HCT116 (cell line): ENCODE measurements at regions not wholly inside any gene's neighbourhood (a gene's known extent, or its start where the extent isn't known, plus 50 kb on each side); places are given as distances from the start of the nearest gene placed in this dataset.

Experiments used
- ATAC-seq: fragments of 200-7000 bp; cut with Tn5 transposase; 2 replicates; pipeline ENCODE4 v1.9.1; 2020; ENCODE audit warnings: mild to moderate bottlenecking, moderate library complexity
- BruUV-seq: library from RNA; stranded (reverse); fragments of 400-500 nt; replicated peaks from 2 replicates; lab custom pipeline; 2021; lab: Mats Ljungman, UMichigan
- CTCF ChIA-PET: fragments of 300-600 bp; sonication (Branson Sonifier 250); formaldehyde crosslinking; loops from one replicate; lab custom pipeline; 2021; ENCODE audit warnings: antibody characterized with exemption; lab: Charles Lee
- POLR2A ChIA-PET: fragments of 300-600, 350-600 bp; sonication (Branson Sonifier 250); formaldehyde crosslinking; loops from one replicate; lab custom pipeline; 2021; ENCODE audit warnings: antibody characterized with exemption; lab: Charles Lee
- RAD21 ChIA-PET, 2 experiments: fragments of 300-600 bp; sonication (Branson Sonifier 250); formaldehyde crosslinking; loops; one replicate each; lab custom pipeline; 2023; ENCODE audit warnings: low total read pairs in 2 of 2; ENCODE audit not compliant: uncharacterized antibody in 2 of 2, unreplicated experiment in 2 of 2, low non-redundant PET in 1 of 2; lab: Charles Lee
- DNase-seq: peaks from one replicate; pipeline ENCODE4 v3.0.0-alpha.2; 2010; ENCODE audit warnings: low read depth, low spot score
- H2AFZ ChIP-seq: fragments of 200-600 bp; shearing (Covaris generic), sonication (generic); 2 replicates; pipeline ENCODE4 v1.6.1; 2017; ENCODE audit warnings: low read depth, mixed run types, mixed read lengths, antibody characterized with exemption, low read length; ENCODE audit not compliant: poor library complexity, severe bottlenecking
- H3K27ac ChIP-seq: 2 replicates; pipeline ENCODE4 v1.5.1; 2012; ENCODE audit warnings: low read depth, low read length
- H3K27me3 ChIP-seq: fragments of 200-600 bp; sonication (generic); 2 replicates; pipeline ENCODE4 v1.6.1; 2016; ENCODE audit warnings: mixed run types, low read length, mixed read lengths; ENCODE audit not compliant: insufficient read depth
- H3K36me3 ChIP-seq, 2 experiments: fragments of 200-500 bp in 1 of 2; fragments of 200-600 bp in 1 of 2; sonication (Bioruptor generic) in 1 of 2; sonication (generic) in 1 of 2; 2 replicates each; pipeline versions ENCODE4 v1.5.1 to v1.6.1; 2014 to 2016; ENCODE audit warnings: low read length in 2 of 2, inconsistent platforms in 1 of 2, mixed read lengths in 1 of 2, mixed run types in 1 of 2; ENCODE audit not compliant: insufficient read depth in 2 of 2, control insufficient read depth in 1 of 2
- H3K4me1 ChIP-seq, 2 experiments: fragments of 200-600 bp in 1 of 2; sonication (generic) in 1 of 2; 2 replicates each; pipeline versions ENCODE4 v1.5.1 to v1.6.1; 2012 to 2017; ENCODE audit warnings: low read length in 2 of 2, inconsistent platforms in 1 of 2, mild to moderate bottlenecking in 1 of 2, mixed read lengths in 1 of 2, mixed run types in 1 of 2, moderate library complexity in 1 of 2; ENCODE audit not compliant: insufficient read depth in 2 of 2, control insufficient read depth in 1 of 2
- H3K4me2 ChIP-seq: fragments of 200-600 bp; sonication (generic); 2 replicates; pipeline ENCODE4 v1.6.1; 2017; ENCODE audit warnings: mixed run types, low read length, mixed read lengths
- H3K4me3 ChIP-seq, 2 experiments: fragments of 200-600 bp in 1 of 2; sonication (generic) in 1 of 2; replicated peaks in 1 of 2; 2 replicates each; pipeline ENCODE4 v1.5.1; 2011 to 2016; ENCODE audit warnings: low read length in 2 of 2, control low read depth in 1 of 2, low read depth in 1 of 2, mild to moderate bottlenecking in 1 of 2, mixed read lengths in 1 of 2, mixed run types in 1 of 2
- H3K79me2 ChIP-seq: fragments of 200-600 bp; sonication (generic); 2 replicates; pipeline ENCODE4 v1.6.1; 2017; ENCODE audit warnings: mild to moderate bottlenecking, mixed run types, low read length, moderate library complexity, mixed read lengths; ENCODE audit not compliant: insufficient read depth
- H3K9ac ChIP-seq: fragments of 200-600 bp; sonication (generic); 2 replicates; pipeline ENCODE4 v1.6.1; 2016; ENCODE audit warnings: low read length, mixed read lengths
- H3K9me2 ChIP-seq: fragments of 200-600 bp; sonication (generic), shearing (Covaris generic); 2 replicates; pipeline ENCODE4 v1.6.1; 2017; ENCODE audit warnings: mixed run types, mild to moderate bottlenecking, moderate library complexity; ENCODE audit not compliant: insufficient read depth
- H3K9me3 ChIP-seq, 2 experiments: fragments of 200-500 bp in 1 of 2; fragments of 200-600 bp in 1 of 2; sonication (Bioruptor generic) in 1 of 2; sonication (generic) in 1 of 2; 2 replicates each; pipeline ENCODE4 v1.6.1; 2014 to 2017; ENCODE audit warnings: low read length in 2 of 2, mixed read lengths in 2 of 2, inconsistent platforms in 1 of 2, low read depth in 1 of 2, mild to moderate bottlenecking in 1 of 2, mixed run types in 1 of 2, moderate library complexity in 1 of 2; ENCODE audit not compliant: control insufficient read depth in 1 of 2, insufficient read depth in 1 of 2
- H4K20me1 ChIP-seq: fragments of 200-600 bp; sonication (generic), shearing (Covaris generic); 2 replicates; pipeline ENCODE4 v1.6.1; 2017; ENCODE audit warnings: mixed run types, mild to moderate bottlenecking, moderate library complexity; ENCODE audit not compliant: insufficient read depth
- CBX3 ChIP-seq: IDR thresholded peaks from 2 replicates; pipeline ENCODE4 v1.6.1; 2012; ENCODE audit warnings: low read depth
- EGR1 ChIP-seq: IDR thresholded peaks from 2 replicates; pipeline ENCODE4 v1.6.1; 2012; ENCODE audit warnings: low read depth
- ELF1 ChIP-seq: IDR thresholded peaks from 2 replicates; pipeline ENCODE4 v1.6.1; 2012; ENCODE audit warnings: low read depth, borderline replicate concordance
- EZH2phosphoT487 ChIP-seq: fragments of 200-600 bp; IDR thresholded peaks from 2 replicates; pipeline ENCODE4 v1.6.1; 2018; ENCODE audit warnings: antibody characterized with exemption, borderline replicate concordance
- FOSL1 ChIP-seq: IDR thresholded peaks from 2 replicates; pipeline ENCODE4 v1.6.1; 2012; ENCODE audit warnings: low read depth
- POLR2A ChIP-seq: IDR thresholded peaks from 2 replicates; pipeline ENCODE4 v1.7.0; 2011; ENCODE audit warnings: borderline replicate concordance; ENCODE audit not compliant: insufficient read depth, insufficient read length; ENCODE audit errors: extremely low read depth
- RAD21 ChIP-seq: IDR thresholded peaks from 2 replicates; pipeline ENCODE4 v1.6.1; 2012; ENCODE audit warnings: low read depth, mild to moderate bottlenecking
- SIN3A ChIP-seq: IDR thresholded peaks from 2 replicates; pipeline ENCODE4 v1.6.1; 2012; ENCODE audit warnings: low read depth
- SP1 ChIP-seq: IDR thresholded peaks from 2 replicates; pipeline ENCODE4 v1.6.1; 2012; ENCODE audit warnings: low read depth
- TCF7L2 ChIP-seq: IDR thresholded peaks from 2 replicates; pipeline ENCODE4 v1.7.0; 2011; ENCODE audit warnings: borderline replicate concordance, inconsistent platforms; ENCODE audit not compliant: insufficient read depth, insufficient read length; ENCODE audit errors: extremely low read depth
- YY1 ChIP-seq: IDR thresholded peaks from 2 replicates; pipeline ENCODE4 v1.6.1; 2011; ENCODE audit warnings: low read length, low read depth, moderate library complexity, mild to moderate bottlenecking; ENCODE audit not compliant: insufficient replicate concordance; ENCODE audit errors: extremely low read depth
- ZBTB33 ChIP-seq: IDR thresholded peaks from 2 replicates; pipeline ENCODE4 v1.6.1; 2011; ENCODE audit warnings: mild to moderate bottlenecking, low read length, moderate library complexity; ENCODE audit not compliant: insufficient replicate concordance; ENCODE audit errors: extremely low read depth
- ZFX ChIP-seq: fragments of 450-650 bp; IDR thresholded peaks from 2 replicates; pipeline ENCODE4 v1.6.1; 2017
- ZNF274 ChIP-seq: fragments of 200-500 bp; sonication (Bioruptor generic); IDR thresholded peaks from 2 replicates; pipeline ENCODE4 v1.6.1; 2014; ENCODE audit warnings: mild to moderate bottlenecking, low read depth, low read length, inconsistent platforms
- intact Hi-C: fragments of 100-400 bp; cut with micrococcal nuclease; formaldehyde crosslinking; loops from 2 replicates; pipeline ENCODE4 v1.10.0; 2022
- TF ChIP-seq, protein P1 (sequence below): IDR thresholded peaks from 2 replicates; pipeline ENCODE4 v1.6.1; 2012
- TF ChIP-seq, protein P2 (sequence below): IDR thresholded peaks from 2 replicates; pipeline ENCODE4 v1.6.1; 2012
- TF ChIP-seq, protein P3 (sequence below): IDR thresholded peaks from 2 replicates; pipeline ENCODE4 v1.6.1; 2012; ENCODE audit warnings: low read depth
- TF ChIP-seq, protein P4 (sequence below), 3 experiments: fragments of 200-600 bp in 1 of 3; sonication (generic) in 1 of 3; IDR thresholded peaks in 2 of 3; conservative IDR thresholded peaks in 1 of 3; 2 replicates each; pipeline ENCODE4 v1.5.1; 2012 to 2017; ENCODE audit warnings: low read depth in 2 of 3, low read length in 2 of 3, antibody characterized with exemption in 1 of 3, borderline replicate concordance in 1 of 3, control low read depth in 1 of 3, mild to moderate bottlenecking in 1 of 3, mixed read lengths in 1 of 3, mixed run types in 1 of 3, moderate library complexity in 1 of 3; ENCODE audit not compliant: insufficient read depth in 1 of 3

DNA sequence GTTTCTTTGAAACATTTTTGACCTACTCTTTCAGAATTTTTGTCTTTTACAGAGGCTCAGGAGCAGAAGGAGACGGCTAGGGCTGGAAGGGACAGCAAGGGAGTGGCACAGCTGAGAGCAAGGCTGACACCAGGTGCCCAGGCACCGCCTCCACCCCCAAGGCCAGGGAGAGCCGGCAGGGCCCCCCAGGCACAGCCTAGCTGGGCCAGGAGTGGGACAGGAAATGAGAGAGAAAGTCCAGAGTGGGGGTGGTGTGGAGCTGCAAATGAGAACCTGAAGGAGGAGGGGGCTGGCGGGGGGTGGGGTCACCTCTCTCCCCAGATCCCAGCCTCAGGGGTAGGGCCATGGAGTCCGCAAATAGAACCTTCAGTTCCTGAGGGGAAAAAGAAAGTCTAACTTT lies 236.7 kb downstream of the CDC5L start:
- RAD21 ChIA-PET: no interaction called here
- H3K4me2 ChIP-seq: no peak overlapping the region
- DNase-seq (no peak), ATAC-seq (no peak)
- no peaks in the 10 kb centered on the region for H3K36me3 ChIP-seq
- H3K9me2 ChIP-seq: no peaks in the 10 kb centered on the region
- no peaks in the 10 kb centered on the region for H3K4me1 ChIP-seq
- H3K4me3 ChIP-seq: no peak overlapping the region
- H3K27ac ChIP-seq: no peak overlapping the region
- TF ChIP-seq, protein P1, sequence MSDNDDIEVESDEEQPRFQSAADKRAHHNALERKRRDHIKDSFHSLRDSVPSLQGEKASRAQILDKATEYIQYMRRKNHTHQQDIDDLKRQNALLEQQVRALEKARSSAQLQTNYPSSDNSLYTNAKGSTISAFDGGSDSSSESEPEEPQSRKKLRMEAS: no peak
- TF ChIP-seq, protein P2, sequence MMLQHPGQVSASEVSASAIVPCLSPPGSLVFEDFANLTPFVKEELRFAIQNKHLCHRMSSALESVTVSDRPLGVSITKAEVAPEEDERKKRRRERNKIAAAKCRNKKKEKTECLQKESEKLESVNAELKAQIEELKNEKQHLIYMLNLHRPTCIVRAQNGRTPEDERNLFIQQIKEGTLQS: no peak
- TF ChIP-seq ZNF274: no peak
- no peak for TF ChIP-seq EZH2phosphoT487
- TF ChIP-seq, protein P3, sequence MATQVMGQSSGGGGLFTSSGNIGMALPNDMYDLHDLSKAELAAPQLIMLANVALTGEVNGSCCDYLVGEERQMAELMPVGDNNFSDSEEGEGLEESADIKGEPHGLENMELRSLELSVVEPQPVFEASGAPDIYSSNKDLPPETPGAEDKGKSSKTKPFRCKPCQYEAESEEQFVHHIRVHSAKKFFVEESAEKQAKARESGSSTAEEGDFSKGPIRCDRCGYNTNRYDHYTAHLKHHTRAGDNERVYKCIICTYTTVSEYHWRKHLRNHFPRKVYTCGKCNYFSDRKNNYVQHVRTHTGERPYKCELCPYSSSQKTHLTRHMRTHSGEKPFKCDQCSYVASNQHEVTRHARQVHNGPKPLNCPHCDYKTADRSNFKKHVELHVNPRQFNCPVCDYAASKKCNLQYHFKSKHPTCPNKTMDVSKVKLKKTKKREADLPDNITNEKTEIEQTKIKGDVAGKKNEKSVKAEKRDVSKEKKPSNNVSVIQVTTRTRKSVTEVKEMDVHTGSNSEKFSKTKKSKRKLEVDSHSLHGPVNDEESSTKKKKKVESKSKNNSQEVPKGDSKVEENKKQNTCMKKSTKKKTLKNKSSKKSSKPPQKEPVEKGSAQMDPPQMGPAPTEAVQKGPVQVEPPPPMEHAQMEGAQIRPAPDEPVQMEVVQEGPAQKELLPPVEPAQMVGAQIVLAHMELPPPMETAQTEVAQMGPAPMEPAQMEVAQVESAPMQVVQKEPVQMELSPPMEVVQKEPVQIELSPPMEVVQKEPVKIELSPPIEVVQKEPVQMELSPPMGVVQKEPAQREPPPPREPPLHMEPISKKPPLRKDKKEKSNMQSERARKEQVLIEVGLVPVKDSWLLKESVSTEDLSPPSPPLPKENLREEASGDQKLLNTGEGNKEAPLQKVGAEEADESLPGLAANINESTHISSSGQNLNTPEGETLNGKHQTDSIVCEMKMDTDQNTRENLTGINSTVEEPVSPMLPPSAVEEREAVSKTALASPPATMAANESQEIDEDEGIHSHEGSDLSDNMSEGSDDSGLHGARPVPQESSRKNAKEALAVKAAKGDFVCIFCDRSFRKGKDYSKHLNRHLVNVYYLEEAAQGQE: no peak
- no peak for TF ChIP-seq SP1
- TF ChIP-seq ZBTB33: no peak
- no peak for TF ChIP-seq RAD21
- no peak for TF ChIP-seq SIN3A
- TF ChIP-seq POLR2A: no peak
- TF ChIP-seq FOSL1: no peak
- TF ChIP-seq YY1: no peak
- TF ChIP-seq, protein P4, sequence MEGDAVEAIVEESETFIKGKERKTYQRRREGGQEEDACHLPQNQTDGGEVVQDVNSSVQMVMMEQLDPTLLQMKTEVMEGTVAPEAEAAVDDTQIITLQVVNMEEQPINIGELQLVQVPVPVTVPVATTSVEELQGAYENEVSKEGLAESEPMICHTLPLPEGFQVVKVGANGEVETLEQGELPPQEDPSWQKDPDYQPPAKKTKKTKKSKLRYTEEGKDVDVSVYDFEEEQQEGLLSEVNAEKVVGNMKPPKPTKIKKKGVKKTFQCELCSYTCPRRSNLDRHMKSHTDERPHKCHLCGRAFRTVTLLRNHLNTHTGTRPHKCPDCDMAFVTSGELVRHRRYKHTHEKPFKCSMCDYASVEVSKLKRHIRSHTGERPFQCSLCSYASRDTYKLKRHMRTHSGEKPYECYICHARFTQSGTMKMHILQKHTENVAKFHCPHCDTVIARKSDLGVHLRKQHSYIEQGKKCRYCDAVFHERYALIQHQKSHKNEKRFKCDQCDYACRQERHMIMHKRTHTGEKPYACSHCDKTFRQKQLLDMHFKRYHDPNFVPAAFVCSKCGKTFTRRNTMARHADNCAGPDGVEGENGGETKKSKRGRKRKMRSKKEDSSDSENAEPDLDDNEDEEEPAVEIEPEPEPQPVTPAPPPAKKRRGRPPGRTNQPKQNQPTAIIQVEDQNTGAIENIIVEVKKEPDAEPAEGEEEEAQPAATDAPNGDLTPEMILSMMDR (IDR thresholded peaks at IDR 0.05 in 2 of 3, conservative IDR thresholded peaks at IDR 0.05 in 1 of 3; ENCODE audit: borderline replicate concordance in 1 of 3, insufficient read depth in 1 of 3, low read depth in 2 of 3, low read length in 2 of 3): no peak
- TF ChIP-seq TCF7L2: no peak
- no peak for TF ChIP-seq CBX3
- no peak for TF ChIP-seq ELF1
- no peak for TF ChIP-seq EGR1
- TF ChIP-seq ZFX: no peak
- H3K27me3 ChIP-seq: no peaks in the 10 kb centered on the region
- H4K20me1 ChIP-seq: no peaks in the 10 kb centered on the region
- POLR2A ChIA-PET: no interaction called here
- no peak overlapping the region for H2AFZ ChIP-seq
- H3K79me2 ChIP-seq: no peaks in the 10 kb centered on the region
- H3K9me3 ChIP-seq: no peaks in the 10 kb centered on the region
- CTCF ChIA-PET: interaction anchor here (2.5 kb wide), 1 partner anchor 148 kb away, joined by 9 read pairs; no protein-coding TSS in a partner anchor
- intact Hi-C loops: no loop called here
- BruUV-seq: no TSS peak
- H3K9ac ChIP-seq: no peak overlapping the region
